ENCODE measurements at regions not wholly inside any gene's neighbourhood (a gene's known extent, or its start where the extent isn't known, plus 50 kb on each side); places are given as distances from the start of the nearest gene placed in this dataset.

- TF ChIP-seq CTCF (IDR thresholded peaks at IDR 0.05) = no peak
- H3K27me3 ChIP-seq = no peaks in the 10 kb centered on the region
- H3K4me3 ChIP-seq = no peak overlapping the region
- H3K36me3 ChIP-seq = no peaks in the 10 kb centered on the region
- no peak for DNase-seq (ENCODE audit: low spot score)
- no peaks in the 10 kb centered on the region for H3K4me1 ChIP-seq
- no peak overlapping the region for H3K27ac ChIP-seq
- H3K9me3 ChIP-seq = no peaks in the 10 kb centered on the region
Observed at GRCh38 chr16:13306161-13306995, 405.0 kb downstream of the SHISA9 start.

GRCh38 chr16:13307255-13307654, 405.9 kb downstream of the SHISA9 start:
- TF ChIP-seq CTCF (IDR thresholded peaks at IDR 0.05) = no peak
- no peaks in the 10 kb centered on the region for H3K27me3 ChIP-seq
- no peak for DNase-seq (ENCODE audit: low spot score)
- H3K27ac ChIP-seq = no peak overlapping the region
- H3K4me1 ChIP-seq = no peaks in the 10 kb centered on the region
- H3K36me3 ChIP-seq = no peaks in the 10 kb centered on the region
- no peak overlapping the region for H3K4me3 ChIP-seq
- H3K9me3 ChIP-seq = no peaks in the 10 kb centered on the region

GRCh38 chr16:13307851-13308250, 406.5 kb downstream of the SHISA9 start:
- Histone ChIP-seq H3K27ac (no peak overlapping the region), H3K4me3 (no peak overlapping the region), H3K9me3 (no peaks in the 10 kb centered on the region), H3K36me3 (no peaks in the 10 kb centered on the region), H3K4me1 (no peaks in the 10 kb centered on the region), H3K27me3 (no peaks in the 10 kb centered on the region)
- DNase-seq (ENCODE audit: low spot score) = no peak
- no peak for TF ChIP-seq CTCF (IDR thresholded peaks at IDR 0.05)

- Histone ChIP-seq H3K4me1 (no peaks in the 10 kb centered on the region), H3K27ac (no peak overlapping the region), H3K27me3 (no peaks in the 10 kb centered on the region), H3K36me3 (no peaks in the 10 kb centered on the region), H3K9me3 (no peaks in the 10 kb centered on the region), H3K4me3 (no peak overlapping the region)
- no peak for DNase-seq (ENCODE audit: low spot score)
- TF ChIP-seq CTCF (IDR thresholded peaks at IDR 0.05) = no peak
Observed at GRCh38 chr16:13312063-13312462, 410.7 kb downstream of the SHISA9 start.

GRCh38 chr16:13313351-13313750, 412.0 kb downstream of the SHISA9 start:
- Histone ChIP-seq H3K4me3 (no peak overlapping the region), H3K27ac (no peak overlapping the region), H3K36me3 (no peaks in the 10 kb centered on the region), H3K4me1 (no peaks in the 10 kb centered on the region), H3K27me3 (no peaks in the 10 kb centered on the region), H3K9me3 (no peaks in the 10 kb centered on the region)
- DNase-seq (ENCODE audit: low spot score) = no peak
- TF ChIP-seq CTCF (IDR thresholded peaks at IDR 0.05) = no peak

- Histone ChIP-seq H3K27ac (no peak overlapping the region), H3K4me3 (no peak overlapping the region), H3K4me1 (no peaks in the 10 kb centered on the region), H3K27me3 (no peaks in the 10 kb centered on the region), H3K36me3 (no peaks in the 10 kb centered on the region), H3K9me3 (no peaks in the 10 kb centered on the region)
- DNase-seq (ENCODE audit: low spot score) = no peak
- TF ChIP-seq CTCF (IDR thresholded peaks at IDR 0.05) = no peak
Observed at GRCh38 chr16:13314633-13315032, 413.2 kb downstream of the SHISA9 start.

Measured in right atrium auricular region (tissue), 2 donors.